GM04503 (cell line): ENCODE measurements at regions not wholly inside any gene's neighbourhood (a gene's known extent, or its start where the extent isn't known, plus 50 kb on each side); places are given as distances from the start of the nearest gene placed in this dataset.

Experiments used
- DNase-seq: peaks from one replicate; pipeline ENCODE4 v3.0.0-alpha.2; 2012; ENCODE audit warnings: low read depth

- DNase-seq: no peak
Measured at GRCh38 chr6:25165177-25165576, 114.0 kb upstream of the CARMIL1 start.

DNA sequence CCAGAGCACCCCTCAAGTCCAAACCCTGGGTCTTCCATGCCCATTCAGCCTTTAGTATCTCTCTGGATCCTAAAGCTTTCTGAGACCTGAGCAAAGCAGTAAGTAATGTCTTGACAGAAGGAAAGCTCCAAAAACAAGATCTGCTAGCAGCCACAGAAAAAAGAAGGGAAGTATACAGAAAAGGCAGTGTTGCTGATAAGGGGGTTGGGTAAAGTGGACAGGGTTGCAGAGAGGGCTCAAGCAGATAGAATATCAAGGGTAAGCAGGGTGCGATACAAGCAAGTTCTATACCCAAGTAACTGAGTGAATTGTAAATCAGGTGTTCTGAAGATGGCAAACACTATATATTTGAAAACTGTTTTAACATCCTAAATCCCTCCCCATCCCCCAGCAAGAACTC is 113.4 kb upstream of the CARMIL1 start:
- no peak for DNase-seq

DNA sequence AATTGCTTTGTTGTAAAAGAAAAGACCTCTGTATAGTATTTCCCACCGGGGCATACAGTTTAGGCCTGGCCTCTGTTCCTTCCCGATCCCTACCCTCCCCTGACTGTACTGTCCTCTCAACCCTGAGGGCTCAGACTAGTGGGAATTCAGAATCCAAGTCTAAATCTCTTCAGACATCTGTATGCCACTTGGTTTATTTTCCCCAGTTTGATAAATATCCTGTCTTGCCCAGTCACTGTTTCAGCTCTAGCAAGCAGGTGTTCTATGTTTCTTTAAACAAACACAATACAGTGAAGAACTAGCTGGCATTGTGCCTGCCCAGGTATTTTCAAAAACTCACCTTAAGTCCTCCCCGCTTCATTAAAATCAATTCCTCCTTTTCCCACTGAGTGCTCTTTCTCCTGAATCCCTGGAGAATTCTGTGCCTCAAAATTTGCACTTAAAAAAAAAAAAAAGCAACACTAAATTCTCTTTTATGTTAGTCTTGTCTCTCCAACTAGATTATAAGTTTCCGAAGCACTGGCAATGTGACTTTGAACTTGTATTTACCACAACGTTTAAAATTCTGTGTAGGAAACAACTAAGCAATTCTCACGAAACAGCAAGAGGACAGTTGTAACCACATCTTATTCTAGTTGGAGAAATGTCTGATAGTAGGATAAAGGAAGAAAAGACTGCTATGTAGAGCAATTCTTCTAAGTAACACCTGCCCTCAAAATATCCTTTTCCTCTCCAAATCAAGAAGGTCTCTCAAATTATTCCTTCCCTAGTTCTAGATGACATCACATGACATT is 112.0 kb upstream of the CARMIL1 start:
- DNase-seq: no peak

GRCh38 chr6:25167961-25168360 is 111.2 kb upstream of the CARMIL1 start:
- no peak for DNase-seq

DNA sequence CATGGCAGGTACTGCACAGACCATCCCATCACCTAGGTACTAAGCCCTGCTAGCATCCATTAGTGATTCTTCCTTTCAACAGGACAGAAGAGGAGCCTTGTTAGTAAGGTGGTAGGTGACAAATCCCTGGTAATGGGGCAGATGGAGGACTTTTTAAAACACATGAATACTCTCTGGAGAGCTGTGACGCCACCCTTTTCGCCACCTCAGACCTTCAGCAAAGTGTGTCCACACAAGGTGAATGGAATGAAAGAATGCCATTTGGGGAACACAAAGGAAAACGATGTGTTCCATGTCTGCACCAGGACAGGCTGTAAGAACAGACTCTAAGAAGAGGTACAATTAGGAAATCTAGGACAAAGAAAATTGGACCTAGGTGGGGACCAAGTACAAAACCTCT is 110.5 kb upstream of the CARMIL1 start:
- DNase-seq: no peak

DNA sequence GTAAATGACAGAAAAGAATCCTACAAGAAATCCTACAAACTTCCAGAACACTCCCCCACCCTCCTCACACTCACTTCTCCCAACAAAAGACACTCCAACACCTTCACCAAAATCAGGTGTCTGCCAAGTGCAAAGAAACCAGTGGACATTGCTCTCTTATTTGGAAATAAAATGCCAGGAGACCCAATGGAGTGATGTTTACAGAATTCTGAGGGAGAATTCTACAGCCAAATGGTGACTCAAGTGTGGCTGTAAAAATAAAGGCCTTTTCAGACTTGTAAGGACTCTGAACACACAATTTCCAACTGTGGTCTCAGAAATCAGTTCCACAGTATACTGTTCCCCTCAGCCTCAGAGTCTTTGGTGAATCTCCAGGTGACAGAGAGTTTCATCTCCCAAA is 109.6 kb upstream of the CARMIL1 start:
- DNase-seq: no peak

GRCh38 chr6:25169961-25170360 is 109.2 kb upstream of the CARMIL1 start:
- DNase-seq: no peak

GRCh38 chr6:25170640-25171039 is 108.5 kb upstream of the CARMIL1 start:
- no peak for DNase-seq

DNA sequence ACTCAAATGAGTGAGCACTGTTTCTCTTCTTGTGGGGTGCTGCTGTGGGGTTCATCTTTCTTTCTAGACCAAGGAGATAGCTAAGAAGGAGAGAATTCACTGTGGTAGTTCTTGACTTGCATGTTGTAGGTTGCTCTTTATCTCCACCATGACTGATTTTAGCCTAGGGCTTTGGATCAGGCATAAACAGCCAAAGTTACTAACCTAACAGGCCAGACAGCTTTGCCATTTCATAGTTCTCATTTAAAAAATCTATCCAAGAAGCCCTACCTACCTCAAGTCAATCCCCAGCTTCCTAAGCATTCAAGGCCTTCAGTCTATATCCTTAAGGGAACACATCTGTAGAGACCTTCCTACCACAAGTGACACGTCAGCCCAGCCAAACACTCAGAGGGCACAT is 107.9 kb upstream of the CARMIL1 start:
- DNase-seq: no peak

DNA sequence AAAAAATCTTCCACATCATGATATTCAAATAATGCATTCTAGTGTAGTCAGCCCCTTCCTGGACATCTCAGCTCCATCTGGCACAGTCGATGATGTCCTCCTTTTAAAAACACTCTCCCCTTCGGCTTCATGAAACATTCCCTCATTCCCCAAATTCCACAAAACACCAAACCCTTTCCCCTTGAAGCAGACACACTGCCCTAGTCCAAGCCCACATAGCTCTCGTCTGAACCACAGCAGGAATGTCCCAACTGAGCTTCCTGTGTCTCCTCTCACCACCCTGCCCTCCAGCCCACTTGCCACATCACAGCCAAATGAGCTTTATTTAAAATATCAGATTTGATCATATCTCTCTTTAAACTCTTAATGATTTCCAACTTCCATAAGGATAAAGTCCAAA is 106.4 kb upstream of the CARMIL1 start:
- peak; percentile 95 for DNase-seq

GRCh38 chr6:25173246-25173645 is 105.9 kb upstream of the CARMIL1 start:
- DNase-seq: no peak

DNA sequence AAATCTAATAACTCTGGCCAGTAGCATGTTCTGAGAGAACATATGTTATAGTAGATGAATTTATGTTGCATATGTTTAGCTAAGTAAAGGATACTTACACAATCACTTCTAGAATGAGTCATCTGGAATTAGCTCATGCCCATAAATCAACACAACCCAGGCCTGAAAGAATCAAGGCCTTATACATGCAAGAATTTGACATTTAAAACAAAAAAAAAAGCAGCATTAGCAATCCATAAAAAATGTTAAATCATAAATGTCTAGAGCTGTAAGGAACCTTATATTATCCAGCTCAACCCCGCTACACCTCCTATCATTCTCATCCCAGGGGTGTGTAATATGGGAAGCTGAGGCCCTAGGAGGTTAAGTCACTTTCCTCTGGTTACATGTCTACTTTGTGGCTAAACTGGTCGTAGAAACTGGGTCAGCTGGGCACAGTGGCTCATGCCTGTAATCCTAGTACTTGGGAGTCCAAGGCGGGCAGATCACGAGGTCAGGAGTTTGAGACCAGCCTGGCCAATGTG is 105.2 kb upstream of the CARMIL1 start:
- peak; percentile 85 for DNase-seq

- no peak for DNase-seq
Measured at GRCh38 chr6:25174678-25175077, 104.5 kb upstream of the CARMIL1 start.

DNA sequence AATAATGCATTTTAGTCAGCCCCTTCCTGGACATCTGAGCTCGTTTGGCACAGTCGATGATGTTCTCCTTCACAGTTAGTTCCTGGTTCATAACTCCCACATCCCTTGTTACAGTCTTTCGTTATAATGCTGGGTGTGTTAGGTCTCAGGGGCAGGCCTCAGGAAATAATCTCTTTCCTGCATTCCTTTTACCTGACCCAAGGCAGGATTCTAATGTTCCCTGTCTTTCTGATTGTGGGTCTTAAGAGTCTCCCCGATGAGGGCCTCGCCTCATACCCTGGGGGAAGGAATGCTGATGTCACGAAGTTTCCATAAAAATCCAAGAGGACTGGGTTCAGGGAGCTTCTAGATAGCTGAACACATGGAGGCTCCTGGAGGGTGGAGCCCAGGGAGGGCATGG is 104.0 kb upstream of the CARMIL1 start:
- no peak for DNase-seq

DNA sequence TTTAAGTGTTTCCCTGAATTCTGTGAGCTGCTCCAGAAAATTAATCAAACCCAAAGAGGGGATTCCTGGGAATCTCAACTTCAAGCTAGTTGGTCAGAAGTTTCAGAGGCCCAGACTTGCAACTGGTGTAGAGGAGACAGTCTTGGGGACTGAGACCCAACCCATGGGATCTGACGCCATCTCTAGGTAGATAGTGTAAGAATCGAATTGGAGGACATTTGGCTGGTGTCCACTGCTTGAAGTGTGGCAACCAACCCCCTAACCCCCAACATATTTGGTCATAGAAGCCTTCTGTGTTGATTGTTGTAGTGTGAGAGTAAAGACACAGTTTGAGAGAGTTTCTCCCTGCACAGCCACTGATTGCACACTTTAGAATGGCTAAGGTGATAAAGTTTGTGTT is 103.5 kb upstream of the CARMIL1 start:
- DNase-seq: no peak

DNA sequence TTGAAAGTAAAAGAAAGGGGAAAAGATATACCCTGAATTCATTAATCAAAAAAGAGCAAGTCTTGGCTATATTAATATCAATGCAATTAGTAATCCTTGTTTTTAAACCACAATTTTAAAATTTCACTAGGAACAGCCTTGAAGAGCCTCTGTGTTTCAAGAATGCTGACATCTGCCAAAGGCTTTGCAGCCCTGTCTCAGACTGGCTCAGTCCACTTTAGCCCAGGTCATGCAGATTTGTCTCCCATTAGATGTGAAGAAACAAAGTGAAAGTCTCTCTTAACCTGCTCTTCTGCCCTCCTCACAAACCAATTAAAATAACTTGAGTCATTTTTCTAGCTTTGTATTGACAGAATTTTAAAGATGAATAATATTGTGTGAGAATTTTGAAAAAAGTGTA is 102.7 kb upstream of the CARMIL1 start:
- no peak for DNase-seq

DNA sequence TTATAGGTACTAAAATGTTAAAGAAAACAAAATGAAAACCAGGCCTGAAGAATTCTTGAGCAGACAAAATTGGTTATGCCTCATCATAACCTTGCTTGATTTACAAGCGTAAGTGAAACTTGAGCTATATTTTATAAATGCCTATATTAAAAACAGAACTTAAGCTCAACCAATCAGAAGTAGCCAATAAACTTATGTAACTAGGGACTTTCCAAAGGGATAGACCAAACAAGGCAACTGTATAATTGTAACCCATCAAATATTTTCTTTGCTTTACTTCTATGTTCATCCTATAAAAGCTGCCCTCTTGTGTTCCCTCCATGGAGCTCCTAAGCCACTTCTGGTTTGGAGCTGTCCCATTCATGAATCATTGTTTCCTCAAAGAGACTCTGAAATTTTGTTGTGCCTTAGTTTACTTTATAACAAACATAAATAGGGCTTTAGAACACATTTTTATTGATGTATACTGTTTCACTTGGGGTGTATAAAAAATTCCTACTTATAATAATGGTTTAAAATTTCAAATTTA is 101.6 kb upstream of the CARMIL1 start:
- DNase-seq: no peak

DNA sequence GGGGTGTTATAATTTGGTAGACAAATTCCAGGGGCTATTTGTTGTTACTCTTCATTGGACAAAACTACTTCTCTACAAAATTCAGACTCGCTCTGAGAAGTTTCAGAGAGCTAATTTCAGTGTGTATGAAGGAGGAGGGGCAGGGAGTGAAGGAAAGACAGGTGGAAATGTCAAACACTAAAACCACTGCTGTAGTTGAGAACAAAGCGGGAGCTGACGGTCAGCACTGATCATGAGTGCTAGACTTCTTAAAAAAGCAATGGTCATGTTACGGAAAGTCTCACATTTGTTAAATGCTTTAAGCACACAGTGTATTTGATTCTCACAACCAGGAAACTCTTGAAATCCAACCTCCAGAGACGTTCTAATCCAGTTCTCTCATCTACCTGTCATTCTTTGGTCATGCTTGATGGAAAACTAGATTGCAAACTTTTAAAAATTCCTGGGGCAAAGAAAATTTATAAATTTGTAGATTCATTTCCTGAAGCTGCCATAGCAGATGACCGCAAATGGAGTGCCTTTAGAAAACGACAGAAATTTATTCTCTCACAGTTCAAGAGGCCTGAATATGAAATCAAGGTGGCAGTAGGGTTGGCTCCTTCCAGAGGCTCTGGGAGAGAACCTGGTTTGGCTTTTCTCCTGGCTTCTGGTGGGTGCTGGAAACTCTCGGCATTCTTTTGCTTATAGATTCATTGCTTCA is 100.7 kb upstream of the CARMIL1 start:
- no peak for DNase-seq

DNA sequence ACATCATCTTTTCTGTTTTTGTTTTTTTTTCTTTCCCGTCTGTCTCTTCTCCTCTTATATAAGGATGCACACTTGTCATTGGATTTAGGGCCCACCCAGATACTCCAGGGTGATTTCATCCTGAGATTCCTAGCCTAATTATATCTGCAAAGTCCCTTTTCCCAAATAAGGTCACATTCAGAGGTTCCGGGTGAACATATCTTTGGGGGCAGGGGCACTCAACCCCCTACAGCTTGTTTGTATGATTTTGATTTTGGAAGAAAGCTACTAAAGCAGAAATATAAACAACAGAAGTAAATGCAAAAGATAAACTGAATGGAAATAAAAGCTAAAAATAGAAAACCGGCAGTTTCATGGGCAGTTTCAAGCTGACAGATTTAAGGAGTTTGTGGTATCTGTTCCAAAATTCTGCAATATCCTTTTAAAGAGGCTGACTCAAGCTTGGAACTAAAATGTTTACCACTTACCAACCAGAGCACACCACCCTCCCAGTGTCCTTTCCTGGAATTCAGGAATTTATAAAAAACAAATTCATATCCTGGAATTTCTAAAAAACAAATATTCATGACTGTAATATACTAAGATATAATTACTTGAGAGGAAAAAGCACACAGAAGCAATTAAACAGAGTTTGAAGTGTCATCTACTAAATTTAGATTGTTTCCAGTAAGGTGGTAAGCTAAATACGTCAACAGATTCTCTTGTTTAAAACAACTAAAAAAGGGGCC is 100.0 kb upstream of the CARMIL1 start:
- peak; percentile 86 for DNase-seq

- no peak for DNase-seq
Measured at GRCh38 chr6:25180630-25181349, 98.4 kb upstream of the CARMIL1 start.

GRCh38 chr6:25181350-25181724 is 97.8 kb upstream of the CARMIL1 start:
- no peak for DNase-seq

DNA sequence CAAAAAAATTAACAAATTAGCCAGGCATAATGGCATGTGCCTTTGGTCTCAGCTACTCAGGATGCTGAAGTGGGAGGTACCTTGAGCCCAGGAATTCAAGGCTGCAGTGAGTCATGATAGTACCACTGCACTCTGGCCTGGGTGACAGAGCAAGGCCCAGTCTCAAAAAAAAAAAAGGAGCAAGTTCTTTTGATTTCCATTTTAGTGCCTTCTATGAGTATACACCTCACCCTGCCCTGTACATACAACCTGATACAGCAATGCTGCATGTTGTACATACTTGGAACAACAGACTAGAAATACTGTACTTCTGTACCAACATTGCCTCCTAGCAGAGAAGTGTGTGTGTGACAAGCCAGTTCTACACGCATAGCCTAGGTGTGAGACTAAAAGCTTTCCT is 97.3 kb upstream of the CARMIL1 start:
- DNase-seq: no peak
